Mucosa of descending colon (tissue), 3 donors: ENCODE measurements at regions not wholly inside any gene's neighbourhood (a gene's known extent, or its start where the extent isn't known, plus 50 kb on each side); places are given as distances from the start of the nearest gene placed in this dataset.

Experiments used
- ATAC-seq: fragments of 200-7000 bp; cut with Tn5 transposase; one replicate; pipeline ENCODE4 v1.9.1; 2020; ENCODE audit warnings: mild to moderate bottlenecking, moderate library complexity
- DNase-seq, 3 donors: peaks; one replicate each; pipeline ENCODE4 v3.0.0-alpha.2; 2020
- H3K36me3 ChIP-seq: fragments of 200-600 bp; one replicate; pipeline ENCODE4 v1.8.0; 2021; ENCODE audit warnings: low read depth, mild to moderate bottlenecking
- H3K4me1 ChIP-seq: fragments of 200-600 bp; one replicate; pipeline ENCODE4 v1.8.0; 2021; ENCODE audit warnings: low read depth, mild to moderate bottlenecking
- H3K4me3 ChIP-seq: fragments of 200-600 bp; one replicate; pipeline ENCODE4 v1.8.0; 2021; ENCODE audit warnings: mild to moderate bottlenecking
- H3K9me3 ChIP-seq: fragments of 200-600 bp; one replicate; pipeline ENCODE4 v1.8.0; 2021; ENCODE audit warnings: mild to moderate bottlenecking
- intact Hi-C, 2 donors: fragments of 100-400 bp; cut with DNase I in 1 of 2; cut with micrococcal nuclease in 1 of 2; formaldehyde crosslinking; loops; one replicate each; pipeline versions ENCODE4 v1.11.0 to v1.11.1; 2022; cut with DNase I, micrococcal nuclease
- TF ChIP-seq, protein P1 (sequence below): fragments of 200-600 bp; IDR thresholded peaks from one replicate; pipeline ENCODE4 v1.8.0; 2022; ENCODE audit warnings: antibody characterized with exemption, mild to moderate bottlenecking
- donor health status: DM: no; HTN: no; CAD: no; lungs with moderate emphysema.
- donor health status: DM: no; HTN: no; CAD: no.
- donor health status: DM: no; HTN: yes; CAD: no.

DNA sequence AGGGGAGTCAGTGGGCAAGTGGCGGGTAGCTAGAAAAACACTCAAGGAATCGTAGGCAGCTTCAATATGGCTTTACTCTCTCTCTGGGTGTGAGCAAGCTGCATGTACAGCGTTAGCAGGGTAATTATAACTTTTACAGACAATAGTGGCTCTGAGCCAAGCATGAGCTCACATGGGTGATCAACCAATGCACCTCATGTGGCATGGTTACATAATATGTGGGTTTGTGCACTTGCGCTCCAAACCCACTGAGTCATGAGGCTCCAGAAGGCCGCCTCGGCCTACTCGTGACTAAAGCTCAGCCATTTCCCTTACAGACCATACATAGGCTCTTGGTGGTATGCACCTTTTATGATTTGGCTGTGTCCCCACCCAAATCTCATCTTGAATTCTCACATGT, 78.4 kb upstream of the FBXL4 start:
- DNase-seq (no peak), ATAC-seq (no peak)
- no peaks in the 10 kb centered on the region for H3K4me1 ChIP-seq

GRCh38 chr6:99024089-99024488, 76.3 kb upstream of the FBXL4 start:
- intact Hi-C loops: no loop called here
- no peak for DNase-seq
- TF ChIP-seq, protein P1, sequence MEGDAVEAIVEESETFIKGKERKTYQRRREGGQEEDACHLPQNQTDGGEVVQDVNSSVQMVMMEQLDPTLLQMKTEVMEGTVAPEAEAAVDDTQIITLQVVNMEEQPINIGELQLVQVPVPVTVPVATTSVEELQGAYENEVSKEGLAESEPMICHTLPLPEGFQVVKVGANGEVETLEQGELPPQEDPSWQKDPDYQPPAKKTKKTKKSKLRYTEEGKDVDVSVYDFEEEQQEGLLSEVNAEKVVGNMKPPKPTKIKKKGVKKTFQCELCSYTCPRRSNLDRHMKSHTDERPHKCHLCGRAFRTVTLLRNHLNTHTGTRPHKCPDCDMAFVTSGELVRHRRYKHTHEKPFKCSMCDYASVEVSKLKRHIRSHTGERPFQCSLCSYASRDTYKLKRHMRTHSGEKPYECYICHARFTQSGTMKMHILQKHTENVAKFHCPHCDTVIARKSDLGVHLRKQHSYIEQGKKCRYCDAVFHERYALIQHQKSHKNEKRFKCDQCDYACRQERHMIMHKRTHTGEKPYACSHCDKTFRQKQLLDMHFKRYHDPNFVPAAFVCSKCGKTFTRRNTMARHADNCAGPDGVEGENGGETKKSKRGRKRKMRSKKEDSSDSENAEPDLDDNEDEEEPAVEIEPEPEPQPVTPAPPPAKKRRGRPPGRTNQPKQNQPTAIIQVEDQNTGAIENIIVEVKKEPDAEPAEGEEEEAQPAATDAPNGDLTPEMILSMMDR: no peak
- Histone ChIP-seq H3K4me3 (no peak overlapping the region), H3K4me1 (no peaks in the 10 kb centered on the region), H3K9me3 (peaks cover 9% of the 10 kb centered on the region), H3K36me3 (no peaks in the 10 kb centered on the region)
- no peak for ATAC-seq

More for the DNA sequence above, 78.4 kb upstream of the FBXL4 start:
- Histone ChIP-seq H3K9me3 (peaks cover 9% of the 10 kb centered on the region), H3K4me3 (no peak overlapping the region), H3K36me3 (no peaks in the 10 kb centered on the region)
- TF ChIP-seq, protein P1: no peak
- intact Hi-C loops: no loop called here

DNA sequence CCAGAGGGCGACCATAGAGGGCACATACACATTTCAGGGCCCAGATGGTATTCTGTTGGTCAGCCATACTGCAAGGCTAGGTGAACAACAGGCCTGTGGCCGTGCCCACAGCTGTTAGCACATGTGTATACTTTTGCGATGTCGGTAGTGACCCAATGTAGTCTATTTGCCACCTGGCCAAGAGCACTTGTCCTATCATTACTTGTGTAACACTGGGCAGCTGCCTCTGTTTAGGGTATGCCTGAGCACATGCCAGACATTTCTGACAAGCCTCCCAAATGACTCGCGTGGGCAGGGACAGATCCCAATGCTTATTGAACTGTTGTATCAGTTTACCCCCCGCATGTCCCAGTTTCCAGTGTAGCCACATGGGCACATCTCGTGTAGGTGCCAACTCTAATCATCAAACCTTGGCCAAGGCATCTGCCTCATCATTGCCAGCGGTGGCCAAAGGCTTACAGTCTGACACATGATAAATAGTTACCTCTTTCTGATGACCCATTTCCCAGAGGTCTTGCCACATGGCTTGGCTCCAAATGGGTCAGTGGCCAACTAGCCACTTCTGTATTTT, 74.4 kb upstream of the FBXL4 start:
- DNase-seq (no peak), ATAC-seq (no peak)
- no peaks in the 10 kb centered on the region for H3K4me1 ChIP-seq
- TF ChIP-seq, protein P1: no peak
- no peak overlapping the region for H3K4me3 ChIP-seq
- H3K36me3 ChIP-seq: no peaks in the 10 kb centered on the region
- peaks cover 9% of the 10 kb centered on the region for H3K9me3 ChIP-seq
- intact Hi-C loops: no loop called here

DNA sequence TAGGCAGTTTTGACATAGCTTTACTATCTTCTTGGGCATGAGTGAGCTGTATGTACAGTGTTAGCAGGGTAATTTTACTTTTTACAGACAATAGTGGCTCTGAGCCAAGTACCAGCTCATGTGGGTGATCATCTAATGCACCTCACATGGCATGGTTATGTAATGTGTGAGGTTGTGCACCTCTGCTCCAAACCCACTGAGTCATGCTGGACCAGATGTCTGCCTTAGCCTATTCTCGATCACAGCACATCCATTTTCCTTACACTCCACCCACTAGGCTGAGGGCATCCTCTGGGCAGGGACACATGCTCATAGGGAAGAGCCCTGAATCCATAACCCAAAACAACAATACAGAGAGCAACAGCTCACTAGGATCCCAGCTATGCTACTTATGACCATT, 71.6 kb upstream of the FBXL4 start:
- Histone ChIP-seq H3K36me3 (no peaks in the 10 kb centered on the region), H3K4me3 (no peak overlapping the region), H3K4me1 (no peaks in the 10 kb centered on the region), H3K9me3 (no peaks in the 10 kb centered on the region)
- DNase-seq (no peak), ATAC-seq (no peak)
- intact Hi-C loops: no loop called here
- TF ChIP-seq, protein P1: no peak

DNA sequence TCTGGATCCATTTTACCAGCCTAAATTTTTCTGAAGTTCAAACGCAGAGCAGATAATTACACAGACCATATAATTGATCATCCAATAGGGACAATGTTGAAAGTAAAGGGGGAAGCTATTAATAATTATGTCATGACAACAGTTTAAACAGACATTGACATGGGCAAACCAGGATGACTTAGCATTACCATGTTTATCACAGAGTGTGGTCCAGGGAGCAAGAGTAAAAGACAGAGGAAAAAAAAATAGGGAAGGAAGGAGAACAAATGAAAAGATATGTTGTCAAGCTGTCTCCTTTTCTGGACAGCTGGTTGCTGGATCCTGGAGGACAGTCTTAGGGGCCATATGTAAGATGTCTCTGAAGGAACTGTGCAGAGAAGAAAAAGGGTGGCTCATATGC, 69.4 kb upstream of the FBXL4 start:
- TF ChIP-seq, protein P1: no peak
- Histone ChIP-seq H3K9me3 (no peaks in the 10 kb centered on the region), H3K36me3 (no peaks in the 10 kb centered on the region), H3K4me1 (no peaks in the 10 kb centered on the region), H3K4me3 (no peak overlapping the region)
- DNase-seq (no peak), ATAC-seq (no peak)
- intact Hi-C loops: no loop called here

DNA sequence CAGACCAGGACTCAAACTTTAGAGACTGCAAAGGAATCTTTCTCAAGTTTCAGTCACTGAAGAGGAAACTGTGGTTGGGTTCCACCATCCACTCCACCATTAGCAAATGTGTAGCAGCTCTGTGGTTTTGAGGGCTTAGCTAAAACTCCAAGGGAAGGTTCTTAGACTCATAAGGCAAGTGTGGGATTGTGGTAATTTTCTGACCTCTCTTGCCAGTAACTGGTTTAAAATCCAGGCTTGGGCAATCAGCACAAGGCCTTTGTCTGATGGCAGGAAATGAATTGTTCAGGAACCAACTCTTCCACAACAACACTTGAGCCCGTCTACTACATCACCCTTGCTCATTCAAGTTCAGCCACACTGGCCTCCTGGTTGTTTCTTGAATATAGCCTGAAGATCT, 68.6 kb upstream of the FBXL4 start:
- DNase-seq: no peak
- TF ChIP-seq, protein P1: no peak
- no peak for ATAC-seq
- H3K4me3 ChIP-seq: no peak overlapping the region
- intact Hi-C loops: no loop called here
- H3K36me3 ChIP-seq: no peaks in the 10 kb centered on the region
- H3K4me1 ChIP-seq: no peaks in the 10 kb centered on the region
- H3K9me3 ChIP-seq: no peaks in the 10 kb centered on the region
